Fibroblast of lung (primary cell): ENCODE measurements at regions not wholly inside any gene's neighbourhood (a gene's known extent, or its start where the extent isn't known, plus 50 kb on each side); places are given as distances from the start of the nearest gene placed in this dataset.

Experiments used
- DNase-seq, 2 donors: peaks; one replicate each; pipeline versions ENCODE4 v3.0.0 to v3.0.0-alpha.2; 2010; ENCODE audit warnings: low read depth in 2 of 2
- H2AFZ ChIP-seq: 2 replicates; pipeline ENCODE4 v1.5.1; 2012; ENCODE audit warnings: low read length, control low read depth, inconsistent platforms
- H3K27ac ChIP-seq: 2 replicates; pipeline ENCODE4 v1.5.1; 2011; ENCODE audit warnings: low read length, control low read depth; ENCODE audit not compliant: insufficient read depth
- H3K27me3 ChIP-seq: 2 replicates; pipeline ENCODE4 v1.5.1; 2011; ENCODE audit warnings: mild to moderate bottlenecking, low read length; ENCODE audit not compliant: control insufficient read depth, insufficient read depth
- H3K36me3 ChIP-seq: 2 replicates; pipeline ENCODE4 v1.5.1; 2011; ENCODE audit warnings: low read length; ENCODE audit not compliant: control insufficient read depth, insufficient read depth
- H3K4me1 ChIP-seq: 2 replicates; pipeline ENCODE4 v1.5.1; 2011; ENCODE audit warnings: low read length; ENCODE audit not compliant: control insufficient read depth, insufficient read depth; ENCODE audit errors: extremely low read depth
- H3K4me2 ChIP-seq: 2 replicates; pipeline ENCODE4 v1.5.1; 2011; ENCODE audit warnings: low read length, control low read depth; ENCODE audit not compliant: insufficient read depth; ENCODE audit errors: extremely low read depth
- H3K4me3 ChIP-seq, 4 experiments: fragments of 200-600 bp in 1 of 4; sonication (generic) in 1 of 4; replicated peaks in 1 of 4; 2 replicates each; pipeline ENCODE4 v1.5.1; 2011 to 2016; ENCODE audit warnings: low read length in 4 of 4, low read depth in 3 of 4, mild to moderate bottlenecking in 3 of 4, control low read depth in 2 of 4, inconsistent platforms in 1 of 4, mixed read lengths in 1 of 4; ENCODE audit not compliant: insufficient read depth in 1 of 4; ENCODE audit errors: control extremely low read depth in 1 of 4
- H3K79me2 ChIP-seq: 2 replicates; pipeline ENCODE4 v1.5.1; 2012; ENCODE audit warnings: mild to moderate bottlenecking, low read length, inconsistent platforms; ENCODE audit not compliant: control insufficient read depth, insufficient read depth
- H3K9ac ChIP-seq: 2 replicates; pipeline ENCODE4 v1.5.1; 2011; ENCODE audit warnings: mild to moderate bottlenecking, low read length, control low read depth; ENCODE audit not compliant: insufficient read depth
- H3K9me3 ChIP-seq: 2 replicates; pipeline ENCODE4 v1.5.1; 2012; ENCODE audit warnings: low read depth, low read length; ENCODE audit not compliant: control insufficient read depth, insufficient read depth
- H4K20me1 ChIP-seq: 2 replicates; pipeline ENCODE4 v1.5.1; 2011; ENCODE audit warnings: low read length; ENCODE audit not compliant: control insufficient read depth, insufficient read depth; ENCODE audit errors: extremely low read depth
- CTCF ChIP-seq, 2 donors: IDR thresholded peaks in 1 of 2; conservative IDR thresholded peaks in 1 of 2; 1 replicate in 1 of 2; 2 replicates in 1 of 2; pipeline ENCODE4 v1.5.1; 2011 to 2012; ENCODE audit warnings: low read length in 2 of 2, control low read depth in 1 of 2, inconsistent platforms in 1 of 2, low read depth in 1 of 2, mild to moderate bottlenecking in 1 of 2
- EZH2 ChIP-seq: IDR thresholded peaks from 2 replicates; pipeline ENCODE4 v1.5.1; 2012; ENCODE audit warnings: low read length, control low read depth, mild to moderate bottlenecking; ENCODE audit errors: missing control alignments

DNA sequence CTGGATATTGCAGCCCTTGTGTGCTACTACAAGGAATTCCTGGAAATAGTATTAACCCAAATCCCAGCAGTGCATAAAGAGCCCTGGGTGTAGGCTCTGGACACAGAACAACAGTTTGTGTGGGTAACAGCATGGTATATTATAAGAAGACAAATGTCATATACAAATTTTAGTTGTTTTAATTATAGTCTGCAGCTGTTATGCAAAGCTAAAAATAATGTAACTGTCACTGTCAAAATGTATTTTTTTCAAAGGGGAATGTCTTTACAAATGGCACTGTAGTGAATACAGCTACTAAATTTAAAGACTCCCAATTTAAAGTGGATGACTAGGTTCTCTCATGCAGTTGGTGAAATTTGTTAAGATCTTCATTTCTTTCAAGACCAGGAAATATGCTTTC, 339.0 kb downstream of the GPR37 start:
- Histone ChIP-seq H3K27me3 (no peaks in the 10 kb centered on the region), H3K4me3 (no peak overlapping the region), H3K79me2 (no peaks in the 10 kb centered on the region), H3K27ac (no peak overlapping the region), H3K9ac (no peak overlapping the region), H3K4me2 (no peak overlapping the region), H2AFZ (no peak overlapping the region), H3K4me1 (no peaks in the 10 kb centered on the region), H3K9me3 (no peaks in the 10 kb centered on the region), H3K36me3 (no peaks in the 10 kb centered on the region), H4K20me1 (no peaks in the 10 kb centered on the region)
- DNase-seq: no peak
- TF ChIP-seq EZH2: no peak

GRCh38 chr7:124423863-124424262, 341.7 kb downstream of the GPR37 start:
- Histone ChIP-seq H3K4me1 (no peaks in the 10 kb centered on the region), H4K20me1 (no peaks in the 10 kb centered on the region), H3K36me3 (no peaks in the 10 kb centered on the region), H3K9me3 (no peaks in the 10 kb centered on the region), H3K4me3 (no peak overlapping the region), H3K27ac (no peak overlapping the region), H2AFZ (no peak overlapping the region), H3K4me2 (no peak overlapping the region), H3K79me2 (no peaks in the 10 kb centered on the region), H3K9ac (no peak overlapping the region), H3K27me3 (no peaks in the 10 kb centered on the region)
- TF ChIP-seq EZH2 (no peak), CTCF (conservative IDR thresholded peaks at IDR 0.05 in 1 of 2, IDR thresholded peaks at IDR 0.05 in 1 of 2; ENCODE audit: low read depth in 1 of 2, low read length in 2 of 2) (no peak)
- no peak for DNase-seq

GRCh38 chr7:124422081-124422480, 343.5 kb downstream of the GPR37 start:
- Histone ChIP-seq H3K27ac (no peak overlapping the region), H3K36me3 (no peaks in the 10 kb centered on the region), H3K9me3 (no peaks in the 10 kb centered on the region), H3K27me3 (no peaks in the 10 kb centered on the region), H3K4me1 (no peaks in the 10 kb centered on the region), H2AFZ (no peak overlapping the region), H3K79me2 (no peaks in the 10 kb centered on the region), H4K20me1 (no peaks in the 10 kb centered on the region), H3K4me2 (no peak overlapping the region), H3K4me3 (no peak overlapping the region), H3K9ac (no peak overlapping the region)
- TF ChIP-seq EZH2 (no peak), CTCF (conservative IDR thresholded peaks at IDR 0.05 in 1 of 2, IDR thresholded peaks at IDR 0.05 in 1 of 2; ENCODE audit: low read depth in 1 of 2, low read length in 2 of 2) (no peak)
- no peak for DNase-seq

DNA sequence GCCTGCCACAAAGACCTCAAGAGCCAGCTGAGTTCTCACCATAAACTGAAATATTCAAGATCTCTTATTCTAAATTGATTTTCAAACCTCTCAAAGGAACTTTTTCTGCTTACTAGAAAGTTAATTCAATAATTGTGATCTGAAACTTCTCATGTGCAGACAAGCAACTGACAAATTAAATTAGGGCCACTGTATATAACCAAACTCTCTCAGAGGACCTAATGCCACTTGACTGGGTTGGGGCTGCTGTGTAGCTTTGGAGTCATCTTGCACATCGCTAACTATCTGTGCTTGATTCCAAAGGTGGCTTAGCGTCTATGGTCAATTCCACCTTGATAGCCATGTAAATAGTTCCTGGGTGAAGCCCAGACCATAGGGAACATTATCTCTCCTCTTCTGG, 345.2 kb downstream of the GPR37 start:
- no peak for TF ChIP-seq EZH2
- no peak for TF ChIP-seq CTCF (conservative IDR thresholded peaks at IDR 0.05 in 1 of 2, IDR thresholded peaks at IDR 0.05 in 1 of 2; ENCODE audit: low read depth in 1 of 2, low read length in 2 of 2)
- Histone ChIP-seq H3K27me3 (no peaks in the 10 kb centered on the region), H2AFZ (no peak overlapping the region)

More for the DNA sequence above, 345.2 kb downstream of the GPR37 start:
- DNase-seq: no peak
- no peaks in the 10 kb centered on the region for H4K20me1 ChIP-seq
- no peak overlapping the region for H3K9ac ChIP-seq
- H3K4me1 ChIP-seq: no peaks in the 10 kb centered on the region
- H3K9me3 ChIP-seq: no peaks in the 10 kb centered on the region
- no peak overlapping the region for H3K4me2 ChIP-seq
- no peaks in the 10 kb centered on the region for H3K36me3 ChIP-seq
- H3K79me2 ChIP-seq: no peaks in the 10 kb centered on the region
- no peak overlapping the region for H3K4me3 ChIP-seq
- no peak overlapping the region for H3K27ac ChIP-seq
